ENCODE measurements at regions not wholly inside any gene's neighbourhood (a gene's known extent, or its start where the extent isn't known, plus 50 kb on each side); places are given as distances from the start of the nearest gene placed in this dataset.

DNA sequence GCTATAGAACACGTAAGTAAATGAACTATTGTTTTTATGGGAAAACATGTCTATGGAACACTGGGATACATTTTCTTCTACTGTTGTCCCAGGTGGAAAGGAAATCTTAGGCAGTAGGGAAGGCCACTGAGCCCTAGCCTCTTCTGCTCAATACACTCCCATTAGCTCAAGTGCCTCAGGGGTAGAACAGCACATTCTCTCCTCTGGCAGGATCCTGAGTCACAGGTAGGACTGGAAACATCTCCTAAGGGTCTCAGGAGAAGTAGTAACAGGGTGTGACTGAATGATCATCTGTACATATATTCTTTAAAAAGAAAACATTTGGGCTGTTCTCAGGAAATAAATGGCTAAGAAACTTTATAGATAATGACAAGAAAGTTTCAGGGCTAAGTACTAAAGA lies 175.6 kb upstream of the ESRRG start:
- DNase-seq (ENCODE audit: low read depth in 2 of 3, low spot score in 2 of 3) = no peak

DNA sequence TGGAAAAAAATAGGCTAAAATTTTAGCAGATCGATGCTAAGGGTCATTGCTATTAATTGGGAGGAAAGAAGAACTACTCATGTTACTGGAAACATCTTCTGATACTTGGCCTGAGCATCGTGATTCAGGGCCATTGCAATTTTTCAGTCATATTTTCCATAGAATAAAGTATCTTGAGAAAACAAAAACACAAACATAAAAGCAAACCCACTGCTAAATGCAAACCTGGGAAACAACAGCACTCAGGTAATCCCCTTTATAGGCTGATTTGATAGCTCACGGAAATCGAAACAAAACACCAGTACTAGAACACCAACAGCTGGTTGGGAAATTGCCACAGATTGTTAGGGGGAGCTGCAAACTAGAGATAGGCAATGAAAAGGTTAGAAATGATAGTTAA lies 172.9 kb upstream of the ESRRG start:
- DNase-seq (ENCODE audit: low read depth in 2 of 3, low spot score in 2 of 3) = no peak

DNA sequence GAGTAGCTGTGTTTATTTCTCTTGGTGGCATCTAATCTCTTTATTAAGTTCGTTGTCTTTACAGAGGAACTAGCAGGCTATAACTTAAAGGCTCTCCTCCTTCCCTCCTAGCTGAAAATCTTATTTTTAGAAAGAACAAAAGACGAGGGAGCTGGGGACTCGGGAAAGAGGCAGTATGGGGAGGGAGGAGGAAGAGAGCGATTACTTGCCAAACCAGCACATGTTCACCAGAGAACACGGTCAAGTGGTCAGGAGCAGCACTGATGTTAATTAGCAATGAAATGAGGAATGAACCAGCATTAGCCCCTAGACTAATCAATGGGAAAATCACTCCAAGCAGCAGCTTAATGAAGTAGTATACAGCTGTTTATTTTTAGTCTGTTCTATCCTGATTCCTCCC lies 171.3 kb upstream of the ESRRG start:
- DNase-seq (ENCODE audit: low read depth in 2 of 3, low spot score in 2 of 3) = no peak

DNA sequence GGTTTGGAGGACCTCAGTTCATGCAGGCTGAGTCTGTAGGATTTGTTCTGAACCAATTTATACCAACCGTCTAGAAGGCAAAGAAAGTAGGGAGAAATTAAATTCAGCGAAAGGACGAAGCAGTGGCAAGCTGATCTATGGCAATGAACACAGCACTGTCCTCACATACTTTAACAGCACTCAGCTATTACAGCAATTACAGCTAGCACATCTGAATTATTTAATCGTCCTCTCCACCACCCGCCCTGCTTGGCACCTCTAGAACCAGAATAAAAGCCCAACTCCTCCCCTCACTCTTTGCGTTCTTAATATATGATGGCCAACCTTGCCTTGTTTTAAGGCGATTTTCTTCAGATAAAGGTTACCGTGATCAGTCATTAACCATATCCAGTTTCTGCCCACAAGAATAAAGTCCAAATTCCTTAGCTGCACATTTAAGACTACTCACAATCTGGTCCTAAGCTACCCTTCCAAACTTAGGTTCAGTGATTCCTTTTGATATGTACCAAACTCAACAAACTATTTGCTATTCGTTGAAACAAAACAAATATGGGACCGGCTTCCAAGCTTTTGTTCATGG lies 169.4 kb upstream of the ESRRG start:
- DNase-seq (ENCODE audit: low read depth in 2 of 3, low spot score in 2 of 3) = no peak

GRCh38 chr1:216890871-216891270 lies 167.6 kb upstream of the ESRRG start:
- DNase-seq (ENCODE audit: low read depth in 2 of 3, low spot score in 2 of 3) = no peak

DNA sequence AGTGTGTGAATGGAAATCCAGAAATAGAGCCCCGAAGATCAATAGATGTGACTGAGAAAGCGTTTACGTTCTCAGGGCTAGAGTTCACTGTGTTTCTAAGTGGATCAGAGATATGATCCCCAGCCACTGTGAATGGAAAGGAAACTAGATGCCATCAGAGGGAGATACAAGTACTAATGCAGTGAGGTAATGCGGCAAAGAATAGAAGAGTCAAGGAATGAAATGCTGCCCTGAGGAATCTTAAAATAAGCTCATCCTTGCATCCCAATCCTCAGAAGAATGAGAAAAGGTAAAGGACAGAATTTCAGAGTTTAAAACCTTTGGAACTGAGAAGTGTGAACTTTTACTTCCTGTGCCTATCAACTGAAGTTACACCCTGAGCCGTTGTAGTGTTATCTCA lies 165.5 kb upstream of the ESRRG start:
- DNase-seq (ENCODE audit: low read depth in 2 of 3, low spot score in 2 of 3) = no peak

- DNase-seq (ENCODE audit: low read depth in 2 of 3, low spot score in 2 of 3) = no peak
Observed at GRCh38 chr1:216887032-216887431, 163.8 kb upstream of the ESRRG start.

- DNase-seq (ENCODE audit: low read depth in 2 of 3, low spot score in 2 of 3) = no peak
Observed at GRCh38 chr1:216884614-216885229, 161.5 kb upstream of the ESRRG start.

GRCh38 chr1:216883518-216883917 lies 160.3 kb upstream of the ESRRG start:
- no peak for DNase-seq (ENCODE audit: low read depth in 2 of 3, low spot score in 2 of 3)

- no peak for DNase-seq (ENCODE audit: low read depth in 2 of 3, low spot score in 2 of 3)
Observed at GRCh38 chr1:216881695-216882094, 158.5 kb upstream of the ESRRG start.

DNA sequence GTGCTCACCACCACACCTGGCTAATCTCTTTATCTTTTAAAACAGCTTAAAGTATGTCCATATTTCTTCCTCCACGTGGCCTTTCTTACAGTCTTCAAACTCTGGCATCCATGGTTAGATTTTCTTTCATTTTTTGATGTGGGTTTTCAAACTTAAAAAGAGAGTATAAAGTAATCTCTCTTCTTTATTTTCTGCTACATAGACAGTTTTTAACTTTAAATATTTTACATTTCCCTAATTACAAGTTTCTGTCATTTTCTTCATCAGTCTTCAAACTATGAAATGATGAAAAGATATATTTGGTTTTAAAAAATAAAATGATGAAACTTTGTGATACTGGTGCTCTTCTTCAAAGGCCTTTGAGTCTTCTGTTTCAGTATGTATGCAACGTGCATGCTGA lies 143.5 kb upstream of the ESRRG start:
- DNase-seq (ENCODE audit: low read depth in 2 of 3, low spot score in 2 of 3) = no peak

- no peak for DNase-seq (ENCODE audit: low read depth in 2 of 3, low spot score in 2 of 3)
Observed at GRCh38 chr1:216855810-216856209, 132.6 kb upstream of the ESRRG start.

DNA sequence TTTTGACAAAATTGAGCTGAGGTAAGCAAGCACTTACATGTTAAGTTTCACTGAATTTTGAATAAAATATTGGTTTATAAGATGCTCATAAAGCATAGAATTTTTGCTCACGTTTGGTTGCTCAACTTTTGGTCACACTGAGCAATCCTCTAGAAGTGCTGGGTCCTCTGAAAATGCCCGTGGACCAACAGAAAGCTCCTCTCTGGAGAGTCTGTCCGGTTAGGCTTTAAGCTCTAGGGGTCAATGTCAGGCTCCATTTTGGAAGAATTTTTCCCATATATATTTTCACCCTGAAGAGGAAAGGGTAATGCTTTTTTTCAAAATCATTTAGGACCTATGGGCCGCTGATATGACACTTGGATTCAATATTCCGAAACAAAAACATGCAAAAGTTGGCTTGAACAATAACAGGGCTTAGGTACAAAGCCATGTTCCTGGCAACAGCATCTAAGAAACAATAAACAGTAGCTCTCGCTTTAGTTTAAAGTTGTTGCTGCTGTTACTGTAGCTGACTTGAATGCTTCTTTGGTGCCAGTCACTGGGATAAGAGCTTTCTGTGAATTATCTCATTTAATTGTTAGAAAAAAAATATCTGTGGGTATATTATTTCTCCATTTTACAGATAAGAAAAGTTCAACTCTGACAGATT lies 131.7 kb upstream of the ESRRG start:
- no peak for DNase-seq (ENCODE audit: low read depth in 2 of 3, low spot score in 2 of 3)

DNA sequence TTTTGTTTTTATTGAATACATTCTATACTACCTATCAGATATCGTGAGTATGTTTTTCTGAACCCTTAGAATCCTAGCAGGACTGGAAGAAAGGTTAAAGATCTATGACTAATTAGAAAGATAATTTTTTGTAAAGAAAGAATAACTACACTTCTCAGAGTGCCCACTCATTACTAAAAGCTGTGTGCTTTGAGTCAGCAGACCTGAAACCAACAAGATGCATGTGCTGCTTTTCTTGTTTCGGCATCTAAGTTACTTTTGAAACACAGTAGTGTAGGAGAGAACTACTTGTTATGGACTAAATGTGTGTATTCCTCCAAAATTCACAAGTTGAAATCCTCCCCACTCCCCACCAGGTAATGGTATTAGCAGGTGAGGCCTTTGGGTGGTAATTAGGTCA lies 127.8 kb upstream of the ESRRG start:
- DNase-seq (ENCODE audit: low read depth in 2 of 3, low spot score in 2 of 3) = no peak

DNA sequence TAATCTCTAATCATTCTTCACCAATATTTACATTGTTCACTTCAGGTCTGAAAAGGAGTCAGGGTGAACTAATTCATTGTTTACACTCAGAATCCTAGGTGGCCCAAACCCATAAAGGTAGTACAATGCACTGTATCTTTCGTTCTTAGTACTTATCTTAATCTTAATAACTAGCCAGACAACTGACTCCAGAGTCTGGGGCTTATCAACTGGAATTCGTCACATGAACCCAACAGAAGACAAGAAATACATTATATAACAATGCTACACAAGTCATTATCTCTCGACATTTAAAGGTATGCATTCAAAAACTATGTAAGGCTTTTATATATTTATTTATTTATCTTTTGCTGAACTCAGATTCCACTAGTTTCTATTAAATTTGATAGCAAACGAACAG lies 125.9 kb upstream of the ESRRG start:
- DNase-seq (ENCODE audit: low read depth in 2 of 3, low spot score in 2 of 3) = no peak

DNA sequence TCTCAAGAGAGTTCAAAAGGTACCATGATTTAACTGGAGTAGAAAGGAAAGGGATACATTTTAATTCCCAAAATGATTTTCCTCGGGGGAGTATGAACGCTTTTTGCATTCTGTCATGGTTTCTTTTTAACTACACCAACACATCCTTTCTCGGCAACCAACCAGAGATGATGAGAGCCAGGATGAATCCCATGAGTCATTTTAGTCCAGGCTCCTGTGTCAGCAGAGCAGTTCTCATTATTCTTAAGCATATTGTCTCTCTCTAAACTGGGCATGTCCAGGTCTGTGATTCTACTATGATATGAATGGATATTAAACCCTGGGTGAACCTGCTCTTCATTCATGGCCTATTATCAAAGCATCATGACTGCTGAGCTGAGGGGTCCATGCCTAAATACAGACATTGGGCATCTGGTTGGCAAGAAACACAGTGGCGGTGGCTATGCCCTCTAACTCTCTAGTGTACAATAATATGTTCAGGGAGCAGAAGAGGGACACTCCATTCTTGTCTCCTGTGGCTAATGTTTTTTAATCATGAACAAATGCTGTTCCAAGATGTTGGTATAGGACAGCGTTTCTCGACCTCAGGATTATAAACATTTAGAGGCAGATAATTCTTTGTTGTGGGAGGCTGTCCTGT lies 124.3 kb upstream of the ESRRG start:
- no peak for DNase-seq (ENCODE audit: low read depth in 2 of 3, low spot score in 2 of 3)

DNA sequence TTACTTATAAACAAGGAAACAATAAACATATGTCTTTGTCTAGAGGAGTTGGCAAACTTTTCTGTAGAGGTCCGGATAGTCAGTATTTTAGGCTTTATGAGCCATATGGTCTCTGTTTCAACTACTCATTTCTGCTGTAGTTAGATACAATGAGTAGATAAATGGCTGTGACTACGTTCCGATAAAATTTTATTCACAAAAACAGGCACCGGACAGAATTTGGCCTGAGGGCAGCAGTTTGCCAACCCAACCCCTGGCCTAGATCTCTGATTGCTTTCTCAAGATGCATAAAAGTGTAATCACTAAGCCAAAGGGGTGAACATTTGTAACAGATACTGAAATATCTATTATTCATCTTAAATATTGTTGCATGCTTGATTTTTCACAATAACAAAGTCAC lies 123.1 kb upstream of the ESRRG start:
- DNase-seq (ENCODE audit: low read depth in 2 of 3, low spot score in 2 of 3) = no peak

- no peak for DNase-seq (ENCODE audit: low read depth in 2 of 3, low spot score in 2 of 3)
Observed at GRCh38 chr1:216843409-216843808, 120.2 kb upstream of the ESRRG start.

DNA sequence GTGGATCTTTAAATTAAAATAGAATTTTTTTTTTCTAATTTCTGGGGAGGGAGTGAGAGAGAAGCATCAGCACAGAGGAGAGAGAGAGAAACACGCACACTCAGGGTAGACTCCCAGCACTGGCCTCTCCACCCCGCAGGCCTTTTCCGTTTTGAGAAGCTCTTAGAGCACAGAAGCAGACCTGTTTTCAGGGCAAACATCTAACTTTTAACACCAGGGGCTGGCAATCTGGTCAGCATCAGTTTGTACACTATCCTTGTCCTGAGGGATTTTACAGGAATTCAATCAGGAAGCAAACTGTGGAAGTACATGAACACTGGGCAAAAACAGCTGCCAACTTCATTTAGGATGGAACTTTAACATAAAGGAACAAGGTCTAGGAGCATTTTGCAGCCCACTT lies 117.9 kb upstream of the ESRRG start:
- no peak for DNase-seq (ENCODE audit: low read depth in 2 of 3, low spot score in 2 of 3)

- DNase-seq (ENCODE audit: low read depth in 2 of 3, low spot score in 2 of 3) = no peak
Observed at GRCh38 chr1:216836316-216836715, 113.1 kb upstream of the ESRRG start.

- DNase-seq (ENCODE audit: low read depth in 2 of 3, low spot score in 2 of 3) = no peak
Observed at GRCh38 chr1:216833509-216833908, 110.3 kb upstream of the ESRRG start.

DNA sequence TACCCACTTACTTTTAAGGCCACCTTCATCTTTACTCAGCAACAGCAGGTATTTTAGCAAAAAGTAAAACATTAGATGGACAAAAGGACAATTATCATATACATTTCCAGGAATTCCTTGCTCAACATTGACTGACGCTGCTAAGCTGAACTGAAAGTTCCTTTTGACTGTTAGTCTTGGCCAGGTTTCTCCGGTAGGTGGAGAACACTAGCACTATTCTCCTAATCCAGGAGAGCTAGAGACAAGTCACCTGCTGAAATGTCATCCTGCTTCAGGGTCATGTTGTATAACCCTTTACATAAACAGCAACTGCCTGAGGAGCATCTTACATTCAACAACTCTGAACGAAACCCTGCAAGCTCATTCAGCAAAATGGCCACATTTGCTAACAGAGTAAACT lies 109.0 kb upstream of the ESRRG start:
- no peak for DNase-seq (ENCODE audit: low read depth in 2 of 3, low spot score in 2 of 3)

All from hematopoietic multipotent progenitor cell (in vitro differentiated cells).